Epithelial cell of esophagus (primary cell): ENCODE measurements at regions not wholly inside any gene's neighbourhood (a gene's known extent, or its start where the extent isn't known, plus 50 kb on each side); places are given as distances from the start of the nearest gene placed in this dataset.

Experiments used
- DNase-seq: peaks from one replicate; pipeline ENCODE4 v3.0.0; 2010; ENCODE audit warnings: low read depth
- H3K4me3 ChIP-seq: 2 replicates; pipeline ENCODE4 v1.5.1; 2011; ENCODE audit warnings: mild to moderate bottlenecking, low read length, control low read depth
- CTCF ChIP-seq: IDR thresholded peaks from 2 replicates; pipeline ENCODE4 v1.5.1; 2011; ENCODE audit warnings: low read depth, mild to moderate bottlenecking, low read length, control low read depth, inconsistent platforms; ENCODE audit not compliant: insufficient read depth; ENCODE audit errors: missing control alignments

- no peak for DNase-seq
- TF ChIP-seq CTCF, result no peak
- no peak overlapping the region for H3K4me3 ChIP-seq
Observed at GRCh38 chr18:38297910-38298309, 732.3 kb upstream of the CELF4 start.

- DNase-seq, result peak; percentile 4
- H3K4me3 ChIP-seq, result no peak overlapping the region
- TF ChIP-seq CTCF, result no peak
Observed at GRCh38 chr18:38290229-38290628, 724.6 kb upstream of the CELF4 start.

GRCh38 chr18:38284972-38285371 is 719.4 kb upstream of the CELF4 start:
- TF ChIP-seq CTCF, result no peak
- no peak overlapping the region for H3K4me3 ChIP-seq
- DNase-seq, result no peak

- H3K4me3 ChIP-seq, result no peak overlapping the region
- DNase-seq, result no peak
- no peak for TF ChIP-seq CTCF
Observed at GRCh38 chr18:38263066-38263465, 697.5 kb upstream of the CELF4 start.

GRCh38 chr18:38262661-38263060 is 697.1 kb upstream of the CELF4 start:
- DNase-seq, result no peak
- no peak overlapping the region for H3K4me3 ChIP-seq
- TF ChIP-seq CTCF, result no peak

GRCh38 chr18:38257661-38258060 is 692.1 kb upstream of the CELF4 start:
- TF ChIP-seq CTCF, result no peak
- no peak overlapping the region for H3K4me3 ChIP-seq

GRCh38 chr18:38256366-38256765 is 690.8 kb upstream of the CELF4 start:
- no peak for TF ChIP-seq CTCF
- peak; percentile 6 for DNase-seq
- no peak overlapping the region for H3K4me3 ChIP-seq

More at GRCh38 chr18:38257661-38258060, 692.1 kb upstream of the CELF4 start:
- DNase-seq, result no peak
